GM23338 (cell line): ENCODE measurements at regions not wholly inside any gene's neighbourhood (a gene's known extent, or its start where the extent isn't known, plus 50 kb on each side); places are given as distances from the start of the nearest gene placed in this dataset.

Experiments used
- ATAC-seq: fragments of 200-7000 bp; cut with Tn5 transposase; 3 replicates; pipeline ENCODE4 v1.9.1; 2020
- DNase-seq: peaks from one replicate; pipeline ENCODE4 v3.0.0-alpha.2; 2015; ENCODE audit warnings: low spot score
- H2AFZ ChIP-seq: fragments of 200-600 bp; sonication (generic); 2 replicates; pipeline ENCODE4 v1.8.0; 2016; ENCODE audit warnings: antibody characterized with exemption, mild to moderate bottlenecking, moderate library complexity
- H3F3A ChIP-seq: fragments of 200-600 bp; sonication (generic); replicated peaks from 2 replicates; pipeline ENCODE4 v1.8.0; 2017; ENCODE audit warnings: antibody characterized with exemption, mixed run types, low read depth
- H3K27ac ChIP-seq: fragments of 200-600 bp; sonication (generic); 2 replicates; pipeline ENCODE4 v1.6.1; 2016; ENCODE audit warnings: low read depth
- H3K27me3 ChIP-seq: fragments of 200-600 bp; sonication (generic); 2 replicates; pipeline ENCODE4 v1.8.0; 2016; ENCODE audit warnings: mild to moderate bottlenecking, mixed run types, moderate library complexity; ENCODE audit not compliant: insufficient read depth
- H3K36me3 ChIP-seq: fragments of 200-600 bp; sonication (generic); 2 replicates; pipeline ENCODE4 v1.8.0; 2016; ENCODE audit warnings: mild to moderate bottlenecking; ENCODE audit not compliant: insufficient read depth
- H3K4me1 ChIP-seq: fragments of 200-600 bp; sonication (generic); 2 replicates; pipeline ENCODE4 v1.8.0; 2016; ENCODE audit warnings: mild to moderate bottlenecking, moderate library complexity; ENCODE audit not compliant: insufficient read depth
- H3K4me2 ChIP-seq: fragments of 200-600 bp; sonication (generic); 2 replicates; pipeline ENCODE4 v1.7.1; 2017; ENCODE audit warnings: mixed run types
- H3K4me3 ChIP-seq: fragments of 200-600 bp; sonication (generic); 2 replicates; pipeline ENCODE4 v1.6.1; 2016; ENCODE audit warnings: mixed run types
- H3K79me2 ChIP-seq: fragments of 200-600 bp; sonication (generic); replicated peaks from 2 replicates; pipeline ENCODE4 v1.8.0; 2017; ENCODE audit warnings: mild to moderate bottlenecking; ENCODE audit not compliant: insufficient read depth
- H3K9me2 ChIP-seq: fragments of 200-600 bp; sonication (generic); 2 replicates; pipeline ENCODE4 v1.8.0; 2017; ENCODE audit not compliant: insufficient read depth
- H4K20me1 ChIP-seq: fragments of 200-600 bp; sonication (generic); replicated peaks from 2 replicates; pipeline ENCODE4 v1.8.0; 2017; ENCODE audit warnings: mild to moderate bottlenecking; ENCODE audit not compliant: insufficient read depth
- H3K27ac Mint-ChIP-seq: 2 replicates; pipeline ENCODE4 v1.8.0; 2020; ENCODE audit warnings: inconsistent platforms, mild to moderate bottlenecking, moderate library complexity, mixed read lengths
- H3K27me3 Mint-ChIP-seq: 3 replicates; pipeline ENCODE4 v1.8.0; 2022; ENCODE audit warnings: low read depth, mild to moderate bottlenecking, moderate library complexity, mixed read lengths, inconsistent platforms; ENCODE audit not compliant: insufficient read depth, poor library complexity
- H3K36me3 Mint-ChIP-seq: 3 replicates; pipeline ENCODE4 v1.8.0; 2021; ENCODE audit warnings: low read depth, mild to moderate bottlenecking, inconsistent platforms, moderate library complexity, mixed read lengths
- H3K4me1 Mint-ChIP-seq: 3 replicates; pipeline ENCODE4 v1.8.0; 2020; ENCODE audit warnings: mild to moderate bottlenecking, inconsistent platforms, mixed read lengths
- H3K4me3 Mint-ChIP-seq: 3 replicates; pipeline ENCODE4 v1.8.0; 2021; ENCODE audit warnings: moderate library complexity, mild to moderate bottlenecking, inconsistent platforms, mixed read lengths
- H3K9me3 Mint-ChIP-seq: 3 replicates; pipeline ENCODE4 v1.8.0; 2020; ENCODE audit warnings: moderate library complexity, mild to moderate bottlenecking, inconsistent platforms, mixed read lengths
- JUNB ChIP-seq: IDR thresholded peaks from one replicate; pipeline ENCODE4 v1.6.1; 2016; ENCODE audit warnings: antibody characterized with exemption; ENCODE audit not compliant: unreplicated experiment
- REST ChIP-seq: IDR thresholded peaks from one replicate; pipeline ENCODE4 v1.6.1; 2018; ENCODE audit warnings: antibody characterized with exemption; ENCODE audit not compliant: unreplicated experiment
- ZNF462 ChIP-seq: fragments of 250-450 bp; sonication (Bioruptor Pico); IDR thresholded peaks from 2 replicates; pipeline ENCODE4 v1.5.0; 2020; ENCODE audit warnings: mild to moderate bottlenecking, moderate library complexity

- Mint-ChIP-seq H3K4me1 (peaks cover 4% of the 10 kb centered on the region), H3K9me3 (no peaks in the 10 kb centered on the region), H3K36me3 (no peaks in the 10 kb centered on the region), H3K27ac (no peak overlapping the region), H3K27me3 (no peaks in the 10 kb centered on the region), H3K4me3 (no peak overlapping the region)
- Histone ChIP-seq H4K20me1 (no peaks in the 10 kb centered on the region), H3K27me3 (no peaks in the 10 kb centered on the region), H3K4me2 (no peak overlapping the region), H3K4me1 (peaks cover 7% of the 10 kb centered on the region; the same call in 1 of the 2 replicates), H3K79me2 (no peaks in the 10 kb centered on the region), H2AFZ (no peak overlapping the region), H3F3A (no peaks in the 10 kb centered on the region), H3K4me3 (no peak overlapping the region), H3K27ac (no peak overlapping the region), H3K9me2 (no peaks in the 10 kb centered on the region), H3K36me3 (no peaks in the 10 kb centered on the region)
- TF ChIP-seq JUNB (no peak), REST (no peak), ZNF462 (CRISPR knock-in tag) (no peak)
- no peak for ATAC-seq
- DNase-seq: no peak
Observed at GRCh38 chr2:180848393-180848792, 132.0 kb upstream of the UBE2E3 start.
